Testis (tissue), 2 donors: ENCODE measurements at regions not wholly inside any gene's neighbourhood (a gene's known extent, or its start where the extent isn't known, plus 50 kb on each side); places are given as distances from the start of the nearest gene placed in this dataset.

Experiments used
- DNase-seq: peaks from one replicate; pipeline ENCODE4 v3.0.0-alpha.2; 2019
- H3K27ac ChIP-seq, 2 donors: fragments of 200-600 bp; sonication (generic); one replicate each; pipeline ENCODE4 v1.5.1; 2019
- H3K27me3 ChIP-seq: fragments of 200-600 bp; sonication (generic); one replicate; pipeline ENCODE4 v1.5.1; 2019
- H3K36me3 ChIP-seq: fragments of 200-600 bp; sonication (generic); one replicate; pipeline ENCODE4 v1.5.1; 2017; ENCODE audit warnings: low read depth; ENCODE audit errors: missing control alignments
- H3K4me1 ChIP-seq: fragments of 200-600 bp; sonication (generic); one replicate; pipeline ENCODE4 v1.5.1; 2019
- H3K4me3 ChIP-seq, 2 donors: fragments of 200-600 bp; sonication (generic); one replicate each; pipeline ENCODE4 v1.5.1; 2017 to 2019
- H3K9me3 ChIP-seq: fragments of 200-600 bp; sonication (generic); one replicate; pipeline ENCODE4 v1.5.1; 2017
- CTCF ChIP-seq, 3 experiments: fragments of 450-650 bp in 2 of 3; fragments of 200-600 bp in 1 of 3; sonication (generic) in 1 of 3; IDR thresholded peaks; one replicate each; pipeline ENCODE4 v1.5.1; 2016 to 2019; ENCODE audit warnings: antibody characterized with exemption in 3 of 3, mild to moderate bottlenecking in 2 of 3, moderate library complexity in 1 of 3
- POLR2A ChIP-seq: fragments of 450-650 bp; IDR thresholded peaks from one replicate; pipeline ENCODE4 v1.6.1; 2017; ENCODE audit warnings: antibody characterized with exemption, mild to moderate bottlenecking, moderate library complexity
- WGBS, 2 donors: methylation state at CpG; one replicate each; pipeline ENCODE4 v1.1.5; 2018; 5-methylcytosine and 5-hydroxymethylcytosine counted together
- intact Hi-C: fragments of 100-400 bp; cut with DNase I; formaldehyde crosslinking; loops from one replicate; pipeline ENCODE4 v1.15.1; 2023; ENCODE audit warnings: low total_unique reads

GRCh38 chr1:173276922-173277800 lies 70.0 kb upstream of the TNFSF4 start:
- no peaks in the 10 kb centered on the region for H3K4me1 ChIP-seq
- no peaks in the 10 kb centered on the region for H3K36me3 ChIP-seq
- H3K27me3 ChIP-seq = no peaks in the 10 kb centered on the region
- intact Hi-C loops = no loop called here
- 91 to 94% methylated on average over 3 of the region's 3 CpGs for WGBS, 2 donors
- no peak for DNase-seq
- H3K4me3 ChIP-seq = no peak overlapping the region
- TF ChIP-seq POLR2A (no peak), CTCF (IDR thresholded peaks at IDR 0.05) (no peak)
- no peak overlapping the region for H3K27ac ChIP-seq
- no peaks in the 10 kb centered on the region for H3K9me3 ChIP-seq

GRCh38 chr1:173280899-173281660 lies 73.9 kb upstream of the TNFSF4 start:
- no peak for TF ChIP-seq CTCF (IDR thresholded peaks at IDR 0.05)
- TF ChIP-seq POLR2A = no peak
- H3K27me3 ChIP-seq = no peaks in the 10 kb centered on the region
- H3K4me1 ChIP-seq = no peaks in the 10 kb centered on the region
- H3K36me3 ChIP-seq = no peaks in the 10 kb centered on the region
- no peak for DNase-seq
- intact Hi-C loops = no loop called here
- H3K27ac ChIP-seq = no peak overlapping the region
- no peaks in the 10 kb centered on the region for H3K9me3 ChIP-seq
- no peak overlapping the region for H3K4me3 ChIP-seq
- 73 to 87% methylated on average over 7 of the region's 7 CpGs for WGBS, 2 donors

- WGBS, 2 donors = 92% methylated on average over 3 of the region's 3 CpGs
These were observed 77.9 kb upstream of the TNFSF4 start for GRCh38 chr1:173285048-173285447.

GRCh38 chr1:173287785-173288184 lies 80.7 kb upstream of the TNFSF4 start:
- H3K4me3 ChIP-seq = no peak overlapping the region
- WGBS, 2 donors = 89 to 94% methylated on average over 1 of the region's 1 CpG
- intact Hi-C loops = no loop called here
- H3K4me1 ChIP-seq = no peaks in the 10 kb centered on the region
- no peaks in the 10 kb centered on the region for H3K36me3 ChIP-seq
- TF ChIP-seq CTCF (IDR thresholded peaks at IDR 0.05) (no peak), POLR2A (no peak)
- H3K9me3 ChIP-seq = no peaks in the 10 kb centered on the region
- no peak overlapping the region for H3K27ac ChIP-seq
- no peak for DNase-seq
- H3K27me3 ChIP-seq = no peaks in the 10 kb centered on the region

More at GRCh38 chr1:173285048-173285447, 77.9 kb upstream of the TNFSF4 start:
- Histone ChIP-seq H3K9me3 (no peaks in the 10 kb centered on the region), H3K4me3 (no peak overlapping the region), H3K27ac (no peak overlapping the region), H3K4me1 (no peaks in the 10 kb centered on the region), H3K27me3 (no peaks in the 10 kb centered on the region), H3K36me3 (no peaks in the 10 kb centered on the region)
- DNase-seq = no peak
- no peak for TF ChIP-seq CTCF (IDR thresholded peaks at IDR 0.05)
- no peak for TF ChIP-seq POLR2A
- intact Hi-C loops = no loop called here
